Hematopoietic multipotent progenitor cell treated with erythropoietin and hydrocortisone succinate and interleukin-3 and kit ligand, for 6 days (in vitro differentiated cells): ENCODE measurements at regions not wholly inside any gene's neighbourhood (a gene's known extent, or its start where the extent isn't known, plus 50 kb on each side); places are given as distances from the start of the nearest gene placed in this dataset.
"Not testable (repeated sequence)": the region's sequence is repeated elsewhere in the genome, so short reads cannot be mapped to it uniquely, and the experiment has no call there.

ENCODE experiments used
- DNase-seq: peaks from one replicate; pipeline ENCODE4 v3.0.0-alpha.2; 2015

DNA sequence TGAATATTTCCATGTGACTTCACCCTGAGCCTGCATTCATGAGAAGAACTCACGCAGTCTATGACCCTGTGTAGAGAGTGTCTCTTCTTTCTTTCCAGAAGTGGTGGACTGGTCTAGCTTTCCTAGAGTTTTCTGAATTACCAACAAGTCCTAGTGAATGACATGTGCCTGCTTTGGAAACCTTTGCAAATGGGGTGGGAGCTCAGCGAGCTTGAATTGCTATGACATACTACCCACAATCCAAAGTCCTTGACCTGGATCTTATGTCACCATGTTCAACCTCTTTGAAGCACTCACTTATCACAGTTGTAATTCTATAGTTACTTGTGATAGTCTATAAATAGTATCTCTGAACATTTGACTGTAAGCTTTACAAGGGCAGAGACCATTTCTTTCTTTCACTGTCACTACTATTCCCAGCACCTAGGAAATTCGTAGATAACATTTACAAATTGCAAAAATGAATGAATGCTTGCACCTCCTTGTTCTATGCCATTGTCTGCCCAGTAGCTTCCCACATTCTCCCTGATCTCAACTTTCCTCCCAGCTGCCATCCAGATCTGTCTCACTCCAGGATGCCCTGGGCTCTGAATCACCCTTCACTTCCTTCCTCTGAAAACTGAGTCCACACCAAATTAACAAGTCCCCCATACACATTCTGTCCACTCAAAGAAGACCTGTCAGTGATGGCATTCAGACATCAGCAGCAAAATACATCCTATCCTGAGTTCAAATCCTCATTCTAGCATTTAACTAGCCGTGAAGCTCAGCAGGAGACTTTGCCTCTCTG, 201.9 kb upstream of the SESN3 start:
- no peak for DNase-seq

GRCh38 chr11:95429376-95429907, 198.4 kb upstream of the SESN3 start:
- no peak for DNase-seq

- no peak for DNase-seq
These were observed 195.9 kb upstream of the SESN3 start for GRCh38 chr11:95426823-95427462.

GRCh38 chr11:95419915-95420314, 188.9 kb upstream of the SESN3 start:
- DNase-seq: no peak

- no peak for DNase-seq
These were observed 187.9 kb upstream of the SESN3 start for GRCh38 chr11:95418916-95419315.

- DNase-seq: no peak
These were observed 186.8 kb upstream of the SESN3 start for GRCh38 chr11:95417832-95418231.

GRCh38 chr11:95415837-95416304, 184.9 kb upstream of the SESN3 start:
- peak; percentile 50 for DNase-seq

GRCh38 chr11:95414217-95414616, 183.2 kb upstream of the SESN3 start:
- no peak for DNase-seq

- no peak for DNase-seq
These were observed 182.8 kb upstream of the SESN3 start for GRCh38 chr11:95413761-95414160.

DNA sequence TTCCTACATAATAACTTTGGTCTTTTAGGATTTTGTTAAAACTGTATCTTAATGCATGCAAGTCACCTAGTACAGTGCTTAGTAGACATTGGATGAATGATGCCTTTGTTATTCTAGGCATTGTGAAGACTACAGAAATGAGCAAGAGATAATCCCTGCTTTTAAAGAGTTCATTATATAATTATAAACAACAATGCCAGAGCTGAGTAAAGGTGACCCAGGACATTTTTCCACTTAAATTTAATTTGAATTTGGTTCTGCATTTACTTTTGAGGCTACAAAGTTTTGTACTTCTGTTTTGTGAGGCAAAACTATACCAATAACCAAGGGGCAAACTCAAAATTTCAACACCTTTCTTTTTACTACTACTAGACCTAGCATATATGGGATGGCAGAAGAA, 182.0 kb upstream of the SESN3 start:
- DNase-seq: no peak

DNA sequence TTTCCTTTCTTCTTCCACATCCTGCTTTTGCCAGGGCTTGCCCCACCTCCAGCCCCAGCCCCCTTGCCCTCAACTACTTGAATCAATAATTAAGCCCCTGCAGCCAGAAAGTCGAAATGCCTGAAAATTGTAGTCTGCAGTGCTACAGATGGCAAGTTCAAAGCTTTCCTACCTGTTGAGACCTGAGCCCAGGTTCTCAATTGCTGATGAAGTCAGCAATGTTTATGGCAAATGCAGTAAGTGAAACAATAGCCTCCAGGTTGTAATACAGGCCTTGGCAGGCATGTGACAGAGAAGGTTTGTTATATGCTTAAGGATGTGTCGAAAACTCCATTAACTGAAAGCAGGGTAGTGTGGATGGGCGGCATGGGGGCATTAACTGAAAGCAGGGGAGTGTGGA, 181.1 kb upstream of the SESN3 start:
- DNase-seq: no peak

GRCh38 chr11:95410707-95411106, 179.7 kb upstream of the SESN3 start:
- not testable (repeated sequence) for DNase-seq

DNA sequence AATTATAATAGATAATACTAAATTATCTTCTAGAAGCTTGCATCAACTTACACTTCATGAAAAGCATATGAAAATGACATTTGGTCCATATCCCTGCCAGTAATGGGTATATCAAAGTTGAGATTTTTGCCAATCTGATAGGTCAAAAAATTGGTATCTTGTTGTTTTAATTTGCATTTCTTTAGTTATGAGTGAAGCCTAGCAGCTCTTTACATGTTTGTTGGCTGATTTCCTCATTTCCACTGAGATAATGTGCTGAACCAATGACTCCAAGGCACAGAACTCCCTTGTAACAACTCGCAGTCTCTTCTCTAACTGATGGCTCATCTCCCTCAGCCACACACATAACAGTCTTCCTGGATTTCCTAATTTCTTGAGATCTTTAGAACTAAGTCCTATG, 175.3 kb upstream of the SESN3 start:
- no peak for DNase-seq

- DNase-seq: no peak
These were observed 173.4 kb upstream of the SESN3 start for GRCh38 chr11:95404370-95404769.

GRCh38 chr11:95398437-95399112, 167.6 kb upstream of the SESN3 start:
- DNase-seq: peak; percentile 17

- DNase-seq: no peak
These were observed 161.6 kb upstream of the SESN3 start for GRCh38 chr11:95392644-95393043.

DNA sequence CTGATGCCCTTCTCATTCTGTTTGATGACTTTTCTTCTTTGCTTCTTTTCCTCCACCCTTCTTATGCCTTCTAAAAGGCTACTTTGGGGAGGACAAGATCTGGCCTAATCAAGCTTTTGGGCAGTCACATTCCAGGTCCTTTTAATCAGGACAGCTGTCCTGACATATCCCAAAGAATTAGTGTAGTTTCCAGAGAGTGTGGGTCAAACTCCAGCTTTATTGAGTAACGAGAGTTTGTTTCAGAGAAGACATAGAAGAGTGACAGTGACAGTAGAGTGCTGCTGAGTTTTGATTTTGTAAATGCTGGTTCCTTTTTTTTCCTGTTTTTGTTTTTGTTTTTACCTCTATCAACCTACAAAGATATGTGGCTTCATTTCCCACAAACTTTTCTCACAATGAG, 158.4 kb upstream of the SESN3 start:
- DNase-seq: no peak

- no peak for DNase-seq
These were observed 157.1 kb upstream of the SESN3 start for GRCh38 chr11:95388086-95388485.

GRCh38 chr11:95387325-95387724, 156.3 kb upstream of the SESN3 start:
- no peak for DNase-seq

- no peak for DNase-seq
These were observed 154.6 kb upstream of the SESN3 start for GRCh38 chr11:95385577-95385976.

DNA sequence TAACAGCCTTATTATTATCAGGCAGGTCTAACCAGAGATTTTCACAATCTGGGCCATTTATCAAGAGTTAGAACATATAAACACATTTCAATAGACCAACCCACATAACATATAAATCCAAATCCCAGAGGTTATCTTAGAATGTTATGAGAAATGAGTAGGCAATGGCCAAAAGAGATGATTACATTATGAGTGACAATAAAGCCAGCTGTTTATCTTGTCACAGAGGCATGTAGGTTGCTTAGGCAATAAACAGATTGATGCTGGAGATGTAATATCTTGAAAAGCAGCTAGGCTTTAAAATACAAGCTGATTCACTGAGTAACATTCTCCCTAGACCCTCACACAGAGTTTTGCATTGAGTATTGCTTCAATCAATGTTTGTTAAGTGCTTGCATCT, 148.5 kb upstream of the SESN3 start:
- DNase-seq: no peak

GRCh38 chr11:95378789-95379188, 147.8 kb upstream of the SESN3 start:
- no peak for DNase-seq

DNA sequence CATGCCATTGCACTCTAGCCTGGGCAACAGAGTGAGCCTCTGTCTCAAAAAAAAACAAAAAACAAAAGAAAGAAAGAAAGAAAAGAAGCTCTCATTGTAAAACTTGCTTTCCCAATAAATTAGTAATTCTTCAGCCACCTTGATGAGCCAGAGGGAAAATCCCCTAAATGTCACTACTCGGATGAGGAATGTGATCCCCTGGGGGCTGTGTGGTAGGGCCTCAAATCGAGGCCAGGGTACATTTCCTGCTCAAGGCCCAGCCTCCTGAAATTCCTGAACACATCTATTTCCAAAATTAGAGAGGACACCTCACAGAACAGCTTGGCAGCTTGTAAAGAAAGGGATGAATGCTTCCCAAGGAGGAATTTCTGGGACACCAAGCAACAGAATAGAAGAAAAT, 147.1 kb upstream of the SESN3 start:
- DNase-seq: no peak

- DNase-seq: no peak
These were observed 144.9 kb upstream of the SESN3 start for GRCh38 chr11:95375886-95376285.
